NCI-H1694 (cell line): ENCODE measurements at regions not wholly inside any gene's neighbourhood (a gene's known extent, or its start where the extent isn't known, plus 50 kb on each side); places are given as distances from the start of the nearest gene placed in this dataset.
"Not testable (repeated sequence)": the region's sequence is repeated elsewhere in the genome, so short reads cannot be mapped to it uniquely, and the experiment has no call there.

ENCODE experiments used
- DNase-seq: peaks from one replicate; lab custom pipeline; 2025; lab: John Stamatoyannopoulos, UW

- DNase-seq, result no peak
These were observed 242.9 kb upstream of the C2CD4B start for GRCh38 chr15:62407962-62408361.

DNA sequence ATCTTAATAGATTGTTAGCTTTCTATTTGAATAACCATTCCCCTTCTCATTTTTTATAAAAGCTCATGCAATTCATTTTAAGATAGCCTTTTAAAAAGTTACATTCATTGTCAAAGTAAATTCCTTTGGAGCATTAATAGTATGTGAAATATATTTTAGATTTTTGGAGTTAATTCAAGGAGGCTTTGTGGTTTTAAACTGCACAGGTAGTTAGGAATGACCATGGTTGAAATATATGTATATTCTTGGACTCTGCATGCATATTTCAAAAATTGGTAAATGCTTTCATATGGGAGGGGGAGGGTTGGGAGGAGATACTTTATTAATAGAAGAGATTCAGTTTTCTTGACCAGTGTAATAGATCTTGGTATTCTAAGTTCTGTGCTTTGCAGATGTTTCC, 244.4 kb upstream of the C2CD4B start:
- DNase-seq, result no peak

DNA sequence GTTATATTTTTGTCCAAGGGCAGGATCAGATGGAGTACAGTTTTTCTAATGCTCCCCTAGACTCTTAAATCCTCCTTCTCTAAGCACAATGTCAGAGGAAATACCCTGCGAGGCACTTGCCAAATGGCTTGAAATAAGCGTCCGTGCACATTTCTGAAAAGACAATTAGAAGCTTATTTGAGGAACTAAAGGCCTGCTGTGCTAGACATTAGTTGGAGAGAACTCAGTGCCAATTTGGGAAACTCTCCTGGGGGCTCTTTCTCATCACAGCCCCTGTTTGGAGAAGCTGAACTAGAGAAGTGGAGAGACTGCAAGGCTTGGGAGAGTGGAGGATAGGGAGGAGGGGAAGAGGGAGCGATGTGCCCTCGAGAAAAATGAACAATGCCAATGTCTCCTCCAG, 247.6 kb upstream of the C2CD4B start:
- no peak for DNase-seq

GRCh38 chr15:62413153-62413552, 248.1 kb upstream of the C2CD4B start:
- no peak for DNase-seq

GRCh38 chr15:62413786-62414185, 248.7 kb upstream of the C2CD4B start:
- DNase-seq, result no peak

- DNase-seq, result no peak
These were observed 250.4 kb upstream of the C2CD4B start for GRCh38 chr15:62415498-62415897.

- DNase-seq, result no peak
These were observed 251.4 kb upstream of the C2CD4B start for GRCh38 chr15:62416526-62416925.

- no peak for DNase-seq
These were observed 252.4 kb upstream of the C2CD4B start for GRCh38 chr15:62417439-62417838.

GRCh38 chr15:62418496-62418895, 253.4 kb upstream of the C2CD4B start:
- DNase-seq, result not testable (repeated sequence)

- DNase-seq, result no peak
These were observed 254.1 kb upstream of the C2CD4B start for GRCh38 chr15:62419192-62419591.

GRCh38 chr15:62420371-62420770, 255.3 kb upstream of the C2CD4B start:
- DNase-seq, result not testable (repeated sequence)

GRCh38 chr15:62421289-62421688, 256.2 kb upstream of the C2CD4B start:
- DNase-seq, result no peak

DNA sequence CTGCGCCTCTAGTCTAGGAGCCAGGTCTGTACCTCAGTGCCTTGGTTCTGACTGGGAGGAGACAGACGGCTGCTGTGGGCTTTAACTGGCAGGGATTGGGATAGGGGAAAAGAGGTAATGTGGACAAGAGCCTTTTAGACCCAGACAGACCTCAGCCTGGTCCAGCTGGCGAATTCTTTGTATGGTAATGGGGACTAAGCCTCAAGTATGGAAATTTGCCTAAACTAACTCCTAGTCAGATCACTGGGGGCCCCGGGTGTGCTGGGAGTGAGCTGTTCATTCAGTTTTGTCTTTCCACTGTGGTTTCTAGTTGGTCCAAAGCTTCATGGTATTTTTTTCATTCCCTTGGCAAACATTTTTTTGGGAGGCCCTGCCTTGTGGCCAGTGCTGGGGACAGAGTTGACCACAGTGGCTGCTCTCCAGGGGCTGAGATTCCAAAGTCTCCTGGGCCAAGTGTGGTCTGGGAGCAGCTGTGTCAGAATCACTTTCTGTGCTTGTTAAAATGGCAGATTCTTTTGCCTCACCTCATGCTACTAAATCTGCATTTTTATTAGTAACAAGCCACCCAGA, 261.4 kb upstream of the C2CD4B start:
- DNase-seq, result no peak

- DNase-seq, result no peak
These were observed 263.2 kb upstream of the C2CD4B start for GRCh38 chr15:62428259-62428658.

DNA sequence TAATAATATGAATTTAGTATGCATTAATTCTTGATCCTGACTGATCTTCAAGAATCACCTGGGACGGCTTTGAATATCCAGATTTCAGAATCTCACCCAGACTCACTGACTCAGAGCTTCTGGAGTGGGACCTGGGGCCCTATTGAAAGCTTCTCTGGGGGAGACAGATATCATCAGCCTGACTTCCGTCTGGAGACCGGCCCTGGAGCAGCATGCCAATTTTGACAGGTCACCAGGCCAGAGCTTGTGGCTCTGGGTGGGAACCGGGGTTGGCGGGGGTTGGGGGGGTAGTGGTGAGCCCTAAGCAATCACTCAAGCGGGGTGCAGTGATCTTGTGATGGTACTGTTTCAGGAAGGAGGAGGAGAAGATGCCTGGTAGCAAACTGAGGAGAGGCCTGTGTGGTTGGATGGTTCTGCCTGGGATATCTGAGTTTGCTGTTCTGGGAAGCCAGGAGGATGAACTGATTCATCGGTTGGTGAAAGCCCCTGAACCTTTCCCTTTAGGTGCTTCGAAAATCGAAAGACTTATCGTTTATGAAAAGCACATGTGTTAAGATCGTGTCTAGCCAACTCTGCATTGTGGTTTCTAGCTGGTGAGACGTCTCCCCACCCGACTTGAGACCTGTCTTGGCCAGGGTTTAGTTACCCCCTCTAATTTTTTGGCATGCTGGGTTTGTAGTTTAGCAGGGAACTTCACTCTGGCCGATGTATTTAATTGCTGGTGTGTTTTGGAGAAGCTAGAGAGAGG, 263.9 kb upstream of the C2CD4B start:
- no peak for DNase-seq

- DNase-seq, result no peak
These were observed 265.0 kb upstream of the C2CD4B start for GRCh38 chr15:62430056-62430455.

GRCh38 chr15:62430552-62430951, 265.5 kb upstream of the C2CD4B start:
- no peak for DNase-seq

DNA sequence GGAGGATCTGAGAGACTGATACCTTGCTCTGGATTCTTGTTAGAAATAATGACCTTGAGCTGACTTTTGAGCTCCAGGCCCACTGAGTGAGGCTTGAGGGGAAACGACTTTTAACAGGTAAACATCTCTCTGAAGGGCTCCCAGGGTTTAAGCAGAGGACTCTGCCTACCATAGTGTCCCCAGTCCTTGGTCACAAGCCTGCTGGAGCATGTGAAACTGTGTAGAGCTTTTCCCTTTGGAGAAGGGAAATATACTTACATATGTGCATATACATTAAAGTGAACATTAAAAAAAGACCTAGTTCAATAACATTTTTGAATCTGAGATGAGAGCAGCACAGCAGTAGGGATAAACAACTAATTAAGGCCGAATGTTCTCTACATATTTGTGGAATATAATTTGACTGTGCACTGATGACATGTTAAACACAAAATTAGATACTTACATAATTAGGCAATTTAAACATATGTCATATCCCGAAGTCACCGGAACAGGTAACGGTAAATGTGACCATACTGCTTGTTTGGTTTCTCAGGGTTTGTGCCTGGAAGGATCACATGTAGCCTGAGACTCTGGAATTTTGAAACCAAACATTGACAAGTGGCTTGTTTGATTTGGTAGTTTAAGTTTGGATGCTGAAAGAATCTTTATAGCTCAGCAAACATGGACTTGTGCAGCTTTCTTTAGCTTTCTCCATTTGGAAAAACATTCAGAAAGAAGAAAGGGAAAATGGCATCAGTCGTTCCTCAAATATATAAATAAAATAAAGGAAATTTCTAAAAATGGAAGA, 266.1 kb upstream of the C2CD4B start:
- DNase-seq, result no peak

DNA sequence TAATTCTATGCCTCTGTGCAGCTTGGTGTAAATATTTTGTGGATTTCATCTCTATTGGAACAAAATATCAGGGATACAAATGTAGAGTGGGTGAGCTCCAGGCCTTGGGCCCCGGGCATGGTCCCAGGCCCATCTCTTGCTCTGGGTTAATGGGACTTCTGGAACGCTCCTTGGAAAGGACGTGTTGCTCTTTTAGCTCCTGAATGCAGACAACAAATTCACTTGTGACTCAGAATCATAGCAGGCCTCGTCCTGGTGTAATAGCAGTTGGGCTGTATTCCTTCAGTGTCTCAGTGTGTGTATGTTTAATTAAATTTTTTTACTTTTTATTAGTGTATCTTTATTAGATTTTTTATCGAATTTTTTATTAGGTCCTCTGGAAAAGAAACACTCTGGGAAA, 266.7 kb upstream of the C2CD4B start:
- DNase-seq, result no peak

GRCh38 chr15:62432702-62433398, 267.8 kb upstream of the C2CD4B start:
- DNase-seq, result no peak

GRCh38 chr15:62436235-62436634, 271.1 kb upstream of the C2CD4B start:
- DNase-seq, result no peak

DNA sequence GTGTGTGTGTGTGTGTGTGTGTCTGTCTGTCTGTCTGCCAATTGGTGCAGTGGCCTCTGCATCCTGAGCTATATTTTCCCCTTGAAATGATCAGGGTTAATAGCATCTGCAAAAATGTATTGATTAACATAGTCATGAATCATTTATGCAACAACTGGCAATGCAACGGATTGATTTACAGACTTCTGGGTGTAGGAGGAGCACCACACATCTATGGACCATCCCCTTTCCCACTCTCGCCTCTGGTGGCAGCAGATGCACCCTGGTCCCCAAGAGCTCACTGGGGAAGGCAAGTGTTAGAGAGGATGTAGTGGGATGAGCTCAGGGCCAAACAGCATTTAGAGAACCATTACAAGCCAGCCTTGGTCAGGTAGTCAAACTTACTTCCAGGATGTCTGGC, 272.7 kb upstream of the C2CD4B start:
- no peak for DNase-seq
